HS-5 (cell line): ENCODE measurements at regions not wholly inside any gene's neighbourhood (a gene's known extent, or its start where the extent isn't known, plus 50 kb on each side); places are given as distances from the start of the nearest gene placed in this dataset.

Source experiments
- DNase-seq: peaks from one replicate; pipeline ENCODE4 v3.0.0-alpha.2; 2012; ENCODE audit warnings: low read depth

- no peak for DNase-seq
Measured at GRCh38 chr20:19001177-19001576, 187.6 kb downstream of the SCP2D1 start.

GRCh38 chr20:19003366-19004336 is 190.1 kb downstream of the SCP2D1 start:
- DNase-seq = peak; percentile 6

GRCh38 chr20:19004975-19005374 is 191.4 kb downstream of the SCP2D1 start:
- no peak for DNase-seq

- DNase-seq = no peak
Measured at GRCh38 chr20:19008497-19008896, 194.9 kb downstream of the SCP2D1 start.

GRCh38 chr20:19009081-19009688 is 195.6 kb downstream of the SCP2D1 start:
- no peak for DNase-seq

- DNase-seq = no peak
Measured at GRCh38 chr20:19012676-19013075, 199.1 kb downstream of the SCP2D1 start.

- DNase-seq = no peak
Measured at GRCh38 chr20:19013907-19014306, 198.5 kb upstream of the SLC24A3 start.

- DNase-seq = no peak
Measured at GRCh38 chr20:19015351-19016139, 196.9 kb upstream of the SLC24A3 start.

GRCh38 chr20:19016140-19016497 is 196.3 kb upstream of the SLC24A3 start:
- no peak for DNase-seq

GRCh38 chr20:19017104-19017690 is 195.2 kb upstream of the SLC24A3 start:
- DNase-seq = no peak

GRCh38 chr20:19018881-19019280 is 193.6 kb upstream of the SLC24A3 start:
- no peak for DNase-seq

GRCh38 chr20:19019734-19020364 is 192.6 kb upstream of the SLC24A3 start:
- no peak for DNase-seq

- DNase-seq = no peak
Measured at GRCh38 chr20:19021406-19022117, 190.9 kb upstream of the SLC24A3 start.

GRCh38 chr20:19022118-19022575 is 190.3 kb upstream of the SLC24A3 start:
- DNase-seq = no peak

- DNase-seq = no peak
Measured at GRCh38 chr20:19022791-19023448, 189.5 kb upstream of the SLC24A3 start.

- DNase-seq = no peak
Measured at GRCh38 chr20:19024296-19025035, 188.0 kb upstream of the SLC24A3 start.

GRCh38 chr20:19025430-19026120 is 186.9 kb upstream of the SLC24A3 start:
- no peak for DNase-seq

- no peak for DNase-seq
Measured at GRCh38 chr20:19026121-19026878, 186.1 kb upstream of the SLC24A3 start.
